ENCODE measurements at regions not wholly inside any gene's neighbourhood (a gene's known extent, or its start where the extent isn't known, plus 50 kb on each side); places are given as distances from the start of the nearest gene placed in this dataset.
A peak's percentile ranks its signal among the peaks of the same experiment; 100 is the strongest.

DNA sequence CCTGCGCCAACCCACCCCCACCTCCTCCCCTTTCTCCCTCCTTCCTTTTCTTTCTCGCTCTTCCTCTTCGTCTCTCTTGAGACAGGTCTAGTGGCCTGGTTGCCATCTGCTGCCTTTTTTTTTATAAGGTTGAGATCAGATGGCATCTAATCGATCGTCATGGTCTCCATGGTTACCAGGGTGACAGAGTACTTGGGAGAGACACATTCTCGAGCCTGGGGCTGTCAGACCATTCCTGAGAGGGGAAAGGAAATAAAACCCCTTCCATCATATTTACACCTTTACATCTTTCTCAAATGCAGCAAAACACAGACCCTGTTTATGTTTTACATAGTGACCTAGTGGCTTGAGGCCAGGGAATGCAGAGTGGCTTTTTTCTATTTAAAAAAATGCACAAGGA is 53.5 kb upstream of the SLC22A15 start:
- Histone ChIP-seq H3K9me3 (ENCODE audit: control insufficient read depth in 1 of 2, insufficient read depth in 1 of 2, low read depth in 1 of 2, low read length in 2 of 2) (no peaks in the 10 kb centered on the region), H3K27me3 (ENCODE audit: insufficient read depth, low read length) (no peaks in the 10 kb centered on the region), H4K20me1 (ENCODE audit: insufficient read depth) (no peaks in the 10 kb centered on the region), H3K4me2 (ENCODE audit: low read length) (no peak overlapping the region), H3K4me1 (ENCODE audit: control insufficient read depth in 1 of 2, insufficient read depth in 2 of 2, low read length in 2 of 2) (peaks cover 0 to 5% of the 10 kb centered on the region in 2 experiments; a peak in 2 of 4 replicates), H3K9ac (ENCODE audit: low read length) (no peak overlapping the region), H2AFZ (ENCODE audit: low read depth, low read length, poor library complexity, severe bottlenecking) (no peak overlapping the region), H3K79me2 (ENCODE audit: insufficient read depth, low read length) (no peaks in the 10 kb centered on the region), H3K27ac (ENCODE audit: low read depth, low read length) (no peak overlapping the region), H3K4me3 (replicated peaks in 1 of 2; ENCODE audit: low read depth in 1 of 2, low read length in 2 of 2) (no peak overlapping the region), H3K9me2 (ENCODE audit: insufficient read depth) (no peaks in the 10 kb centered on the region), H3K36me3 (ENCODE audit: control insufficient read depth in 1 of 2, insufficient read depth in 2 of 2, low read length in 2 of 2) (no peaks in the 10 kb centered on the region)
- RAD21 ChIA-PET (ENCODE audit: low non-redundant PET in 1 of 2, low total read pairs in 2 of 2, uncharacterized antibody in 2 of 2, unreplicated experiment in 2 of 2) = no interaction called here
- POLR2A ChIA-PET = no interaction called here
- TF ChIP-seq ZFX (IDR thresholded peaks at IDR 0.05) (no peak), CEBPB (IDR thresholded peaks at IDR 0.05; ENCODE audit: low read depth) (no peak), FOSL1 (IDR thresholded peaks at IDR 0.05; ENCODE audit: low read depth) (no peak), ELF1 (IDR thresholded peaks at IDR 0.05; ENCODE audit: borderline replicate concordance, low read depth) (no peak), CBX3 (IDR thresholded peaks at IDR 0.05; ENCODE audit: low read depth) (no peak), JUND (IDR thresholded peaks at IDR 0.05) (no peak), EZH2 (IDR thresholded peaks at IDR 0.05) (no peak), SRF (IDR thresholded peaks at IDR 0.05; ENCODE audit: low read depth) (no peak)
- TF ChIP-seq, protein P1, sequence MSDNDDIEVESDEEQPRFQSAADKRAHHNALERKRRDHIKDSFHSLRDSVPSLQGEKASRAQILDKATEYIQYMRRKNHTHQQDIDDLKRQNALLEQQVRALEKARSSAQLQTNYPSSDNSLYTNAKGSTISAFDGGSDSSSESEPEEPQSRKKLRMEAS (IDR thresholded peaks at IDR 0.05) = no peak
- TF ChIP-seq, protein P2, sequence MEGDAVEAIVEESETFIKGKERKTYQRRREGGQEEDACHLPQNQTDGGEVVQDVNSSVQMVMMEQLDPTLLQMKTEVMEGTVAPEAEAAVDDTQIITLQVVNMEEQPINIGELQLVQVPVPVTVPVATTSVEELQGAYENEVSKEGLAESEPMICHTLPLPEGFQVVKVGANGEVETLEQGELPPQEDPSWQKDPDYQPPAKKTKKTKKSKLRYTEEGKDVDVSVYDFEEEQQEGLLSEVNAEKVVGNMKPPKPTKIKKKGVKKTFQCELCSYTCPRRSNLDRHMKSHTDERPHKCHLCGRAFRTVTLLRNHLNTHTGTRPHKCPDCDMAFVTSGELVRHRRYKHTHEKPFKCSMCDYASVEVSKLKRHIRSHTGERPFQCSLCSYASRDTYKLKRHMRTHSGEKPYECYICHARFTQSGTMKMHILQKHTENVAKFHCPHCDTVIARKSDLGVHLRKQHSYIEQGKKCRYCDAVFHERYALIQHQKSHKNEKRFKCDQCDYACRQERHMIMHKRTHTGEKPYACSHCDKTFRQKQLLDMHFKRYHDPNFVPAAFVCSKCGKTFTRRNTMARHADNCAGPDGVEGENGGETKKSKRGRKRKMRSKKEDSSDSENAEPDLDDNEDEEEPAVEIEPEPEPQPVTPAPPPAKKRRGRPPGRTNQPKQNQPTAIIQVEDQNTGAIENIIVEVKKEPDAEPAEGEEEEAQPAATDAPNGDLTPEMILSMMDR (IDR thresholded peaks at IDR 0.05 in 2 of 3, conservative IDR thresholded peaks at IDR 0.05 in 1 of 3; ENCODE audit: borderline replicate concordance in 1 of 3, insufficient read depth in 1 of 3, low read depth in 2 of 3, low read length in 2 of 3) = no peak
- no peak for ATAC-seq
- BruUV-seq (replicated peaks) = no TSS peak
- DNase-seq (ENCODE audit: low read depth, low spot score) = no peak
- CTCF ChIA-PET = no interaction called here
- intact Hi-C loops (cut with micrococcal nuclease) = no loop called here

DNA sequence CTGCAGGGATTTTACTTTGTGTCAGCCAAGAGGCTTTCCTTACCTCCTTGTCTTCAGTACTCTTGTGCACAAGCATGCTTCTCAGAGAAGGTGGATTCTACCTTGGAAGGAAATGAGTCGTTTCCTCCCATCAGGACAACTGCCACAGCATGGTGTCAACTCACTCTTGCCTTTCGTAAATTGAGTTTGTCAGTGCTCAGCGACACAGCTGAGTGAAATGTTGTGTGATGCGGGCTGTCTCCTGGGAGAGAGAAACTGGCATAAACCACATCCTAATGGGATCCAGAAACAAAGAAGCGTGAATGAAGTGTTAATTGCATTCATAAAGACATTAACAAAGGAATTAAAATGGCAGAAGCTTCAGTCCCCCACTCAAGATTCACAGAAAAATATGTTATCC is 51.5 kb upstream of the SLC22A15 start:
- RAD21 ChIA-PET (ENCODE audit: low non-redundant PET in 1 of 2, low total read pairs in 2 of 2, uncharacterized antibody in 2 of 2, unreplicated experiment in 2 of 2) = no interaction called here
- no peaks in the 10 kb centered on the region for H3K36me3 ChIP-seq (ENCODE audit: control insufficient read depth in 1 of 2, insufficient read depth in 2 of 2, low read length in 2 of 2)
- ATAC-seq (no peak), DNase-seq (ENCODE audit: low read depth, low spot score) (no peak)
- no peaks in the 10 kb centered on the region for H3K79me2 ChIP-seq (ENCODE audit: insufficient read depth, low read length)
- no peaks in the 10 kb centered on the region for H3K27me3 ChIP-seq (ENCODE audit: insufficient read depth, low read length)
- no peaks in the 10 kb centered on the region for H3K9me3 ChIP-seq (ENCODE audit: control insufficient read depth in 1 of 2, insufficient read depth in 1 of 2, low read depth in 1 of 2, low read length in 2 of 2)
- H3K4me3 ChIP-seq (replicated peaks in 1 of 2; ENCODE audit: low read depth in 1 of 2, low read length in 2 of 2) = no peak overlapping the region
- no peaks in the 10 kb centered on the region for H4K20me1 ChIP-seq (ENCODE audit: insufficient read depth)
- POLR2A ChIA-PET = no interaction called here
- CTCF ChIA-PET = no interaction called here
- TF ChIP-seq SRF (IDR thresholded peaks at IDR 0.05; ENCODE audit: low read depth) (no peak), SIN3A (IDR thresholded peaks at IDR 0.05; ENCODE audit: low read depth) (no peak), FOSL1 (IDR thresholded peaks at IDR 0.05; ENCODE audit: low read depth) (0 out of 2 replicates have a peak, but pooled peaks have one; percentile 21), POLR2AphosphoS5 (IDR thresholded peaks at IDR 0.05; ENCODE audit: low read depth, low read length) (no peak), CBX3 (IDR thresholded peaks at IDR 0.05; ENCODE audit: low read depth) (no peak)
- TF ChIP-seq, protein P1 (IDR thresholded peaks at IDR 0.05) = no peak
- no TSS peak for BruUV-seq (replicated peaks)
- H3K4me1 ChIP-seq (ENCODE audit: control insufficient read depth in 1 of 2, insufficient read depth in 2 of 2, low read length in 2 of 2) = peaks cover 0 to 5% of the 10 kb centered on the region in 2 experiments; a peak in 2 of 4 replicates
- intact Hi-C loops (cut with micrococcal nuclease) = no loop called here
- H3K27ac ChIP-seq (ENCODE audit: low read depth, low read length) = no peak overlapping the region
- H3K9ac ChIP-seq (ENCODE audit: low read length) = no peak overlapping the region
- H3K9me2 ChIP-seq (ENCODE audit: insufficient read depth) = no peaks in the 10 kb centered on the region
- H3K4me2 ChIP-seq (ENCODE audit: low read length) = no peak overlapping the region
- no peak overlapping the region for H2AFZ ChIP-seq (ENCODE audit: low read depth, low read length, poor library complexity, severe bottlenecking)
